Right ventricle myocardium inferior (tissue), 1 donor: ENCODE measurements at regions not wholly inside any gene's neighbourhood (a gene's known extent, or its start where the extent isn't known, plus 50 kb on each side); places are given as distances from the start of the nearest gene placed in this dataset.

ENCODE experiments used
- ATAC-seq: fragments of 200-7000 bp; cut with Tn5 transposase; one replicate; pipeline ENCODE4 v1.9.1; 2020; ENCODE audit warnings: mild to moderate bottlenecking, moderate library complexity
- DNase-seq: peaks from one replicate; pipeline ENCODE4 v3.0.0; 2021; ENCODE audit errors: missing footprints
- intact Hi-C: fragments of 100-400 bp; cut with DNase I; formaldehyde crosslinking; loops from one replicate; pipeline ENCODE4 v1.11.0; 2022
- donor health status: DM: no; HTN: yes; CAD: no; lungs with severe emphysema.

GRCh38 chr11:23679981-23680380, 816.9 kb upstream of the LUZP2 start:
- no peak for DNase-seq
- intact Hi-C loops = no loop called here
- no peak for ATAC-seq

GRCh38 chr11:23680488-23681230, 816.2 kb upstream of the LUZP2 start:
- ATAC-seq (no peak), DNase-seq (peak; percentile 45)
- intact Hi-C loops = no loop called here

- ATAC-seq (no peak), DNase-seq (no peak)
- intact Hi-C loops = no loop called here
Measured at GRCh38 chr11:23684701-23685100, 812.2 kb upstream of the LUZP2 start.

GRCh38 chr11:23687991-23688390, 808.9 kb upstream of the LUZP2 start:
- intact Hi-C loops = no loop called here
- no peak for DNase-seq
- ATAC-seq = no peak

- ATAC-seq (no peak), DNase-seq (no peak)
- intact Hi-C loops = no loop called here
Measured at GRCh38 chr11:23688411-23688810, 808.4 kb upstream of the LUZP2 start.

GRCh38 chr11:23688835-23689234, 808.0 kb upstream of the LUZP2 start:
- ATAC-seq = no peak
- intact Hi-C loops = no loop called here
- DNase-seq = no peak

GRCh38 chr11:23696688-23697415, 800.0 kb upstream of the LUZP2 start:
- ATAC-seq (no peak), DNase-seq (no peak)
- intact Hi-C loops = no loop called here

- intact Hi-C loops = no loop called here
- ATAC-seq (no peak), DNase-seq (no peak)
Measured at GRCh38 chr11:23704183-23704582, 792.7 kb upstream of the LUZP2 start.

GRCh38 chr11:23711981-23712380, 784.9 kb upstream of the LUZP2 start:
- intact Hi-C loops = no loop called here
- no peak for DNase-seq
- no peak for ATAC-seq

GRCh38 chr11:23719016-23719415, 777.8 kb upstream of the LUZP2 start:
- DNase-seq = no peak
- no peak for ATAC-seq
- intact Hi-C loops = no loop called here

- ATAC-seq = no peak
- intact Hi-C loops = no loop called here
- no peak for DNase-seq
Measured at GRCh38 chr11:23723861-23724260, 773.0 kb upstream of the LUZP2 start.

GRCh38 chr11:23725752-23726151, 771.1 kb upstream of the LUZP2 start:
- DNase-seq = no peak
- intact Hi-C loops = no loop called here
- no peak for ATAC-seq

GRCh38 chr11:23727387-23727786, 769.5 kb upstream of the LUZP2 start:
- ATAC-seq (no peak), DNase-seq (no peak)
- intact Hi-C loops = no loop called here

- intact Hi-C loops = no loop called here
- ATAC-seq (no peak), DNase-seq (no peak)
Measured at GRCh38 chr11:23727794-23728193, 769.1 kb upstream of the LUZP2 start.

- ATAC-seq = no peak
Measured at GRCh38 chr11:23729088-23729487, 767.8 kb upstream of the LUZP2 start.

GRCh38 chr11:23730307-23730998, 766.4 kb upstream of the LUZP2 start:
- intact Hi-C loops = no loop called here
- ATAC-seq = no peak
- DNase-seq = peak; percentile 37

More at GRCh38 chr11:23729088-23729487, 767.8 kb upstream of the LUZP2 start:
- DNase-seq = no peak
- intact Hi-C loops = no loop called here

- intact Hi-C loops = no loop called here
- no peak for DNase-seq
- no peak for ATAC-seq
Measured at GRCh38 chr11:23732026-23732425, 764.8 kb upstream of the LUZP2 start.

- DNase-seq = no peak
- ATAC-seq = no peak
- intact Hi-C loops = no loop called here
Measured at GRCh38 chr11:23746896-23747295, 750.0 kb upstream of the LUZP2 start.

GRCh38 chr11:23749762-23750430, 747.0 kb upstream of the LUZP2 start:
- intact Hi-C loops = no loop called here
- DNase-seq (no peak), ATAC-seq (no peak)
